HepG2 (cell line): ENCODE measurements at regions not wholly inside any gene's neighbourhood (a gene's known extent, or its start where the extent isn't known, plus 50 kb on each side); places are given as distances from the start of the nearest gene placed in this dataset.

Source experiments
- ATAC-seq: fragments of 200-7000 bp; cut with Tn5 transposase; 3 replicates; pipeline ENCODE4 v1.9.1; 2020; ENCODE audit warnings: mild to moderate bottlenecking, moderate library complexity
- BruUV-seq: library from RNA; stranded (reverse); fragments of 400-500 nt; replicated peaks from 2 replicates; lab custom pipeline; 2021; lab: Mats Ljungman, UMichigan
- CTCF ChIA-PET: fragments of 300-600 bp; formaldehyde crosslinking; extraction: SDS; loops from one replicate; lab custom pipeline; 2021; ENCODE audit warnings: low total read pairs, inconsistent platforms, low intra/inter-chr PET ratio; lab: Yijun Ruan, JAX
- POLR2A ChIA-PET: fragments of 350-600 bp; sonication (Branson Sonifier 250); formaldehyde crosslinking; loops from one replicate; lab custom pipeline; 2020; ENCODE audit warnings: antibody characterized with exemption, inconsistent platforms; lab: Yijun Ruan, JAX
- DNase-seq: peaks from one replicate; pipeline ENCODE4 v3.0.0-alpha.2; 2015; ENCODE audit warnings: low spot score
- FAIRE-seq: peaks from 3 replicates; lab custom pipeline; 2011; peaks lifted over from hg19 to GRCh38; lab: Jason Lieb, UNC
- H2AFZ ChIP-seq: one replicate; pipeline ENCODE4 v1.6.1; 2011; ENCODE audit warnings: low read length, inconsistent platforms
- H3K27ac ChIP-seq: fragments of 300-600 bp; 3 replicates; pipeline ENCODE4 v1.8.0; 2011; ENCODE audit warnings: mixed run types, mild to moderate bottlenecking, mixed read lengths, low read length, inconsistent platforms; ENCODE audit not compliant: insufficient read depth; ENCODE audit errors: extremely low read length
- H3K27me3 ChIP-seq, 2 experiments: fragments of 200-600 bp in 1 of 2; 2 replicates in 1 of 2; 3 replicates in 1 of 2; pipeline versions ENCODE4 v1.6.0 to v1.8.0; 2011; ENCODE audit warnings: low read length in 2 of 2, mild to moderate bottlenecking in 2 of 2, moderate library complexity in 2 of 2, inconsistent platforms in 1 of 2; ENCODE audit not compliant: insufficient read depth in 2 of 2, control insufficient read depth in 1 of 2
- H3K36me3 ChIP-seq, 2 experiments: fragments of 200-600 bp in 1 of 2; replicated peaks in 1 of 2; 2 replicates in 1 of 2; 3 replicates in 1 of 2; pipeline versions ENCODE4 v1.5.1 to v1.8.0; 2011; ENCODE audit warnings: low read length in 2 of 2, inconsistent platforms in 1 of 2; ENCODE audit not compliant: insufficient read depth in 2 of 2, control insufficient read depth in 1 of 2
- H3K4me1 ChIP-seq: 2 replicates; pipeline ENCODE4 v1.5.1; 2012; ENCODE audit warnings: low read length, inconsistent platforms; ENCODE audit not compliant: insufficient read depth
- H3K4me2 ChIP-seq: 2 replicates; pipeline ENCODE4 v1.6.0; 2011; ENCODE audit warnings: low read depth, low read length, inconsistent platforms
- H3K4me3 ChIP-seq, 3 experiments: fragments of 200-600 bp in 1 of 3; sonication (generic), shearing (Covaris generic) in 1 of 3; replicated peaks in 1 of 3; 2 replicates each; pipeline ENCODE4 v1.5.1; 2011 to 2016; ENCODE audit warnings: low read length in 3 of 3, inconsistent platforms in 2 of 3, low read depth in 2 of 3, mild to moderate bottlenecking in 2 of 3, control low read depth in 1 of 3, mixed read lengths in 1 of 3; ENCODE audit not compliant: insufficient read depth in 1 of 3
- H3K79me2 ChIP-seq: one replicate; pipeline ENCODE4 v1.6.1; 2011; ENCODE audit warnings: low read length, inconsistent platforms; ENCODE audit not compliant: insufficient read depth
- H3K9ac ChIP-seq: 2 replicates; pipeline ENCODE4 v1.6.0; 2011; ENCODE audit warnings: mild to moderate bottlenecking, low read depth, low read length, inconsistent platforms; ENCODE audit not compliant: insufficient read depth
- H3K9me3 ChIP-seq: 2 replicates; pipeline ENCODE4 v1.5.1; 2012; ENCODE audit warnings: mild to moderate bottlenecking, low read length
- H4K20me1 ChIP-seq: 2 replicates; pipeline ENCODE4 v1.6.0; 2011; ENCODE audit warnings: inconsistent platforms, mild to moderate bottlenecking, low read length, moderate library complexity; ENCODE audit not compliant: insufficient read depth
- HNRNPH1 ChIP-seq: fragments of 200-400 bp; formaldehyde crosslinking; optimal IDR thresholded peaks from 2 replicates; pipeline ENCODE3; 2017; ENCODE audit warnings: mild to moderate bottlenecking, low read depth, low read length
- RBM22 ChIP-seq: fragments of 200-400 bp; formaldehyde crosslinking; optimal IDR thresholded peaks from 2 replicates; pipeline ENCODE3; 2017; ENCODE audit warnings: mild to moderate bottlenecking, low read length, moderate library complexity
- SALL2 ChIP-seq: sonication (generic); formaldehyde crosslinking; IDR thresholded peaks from 2 replicates; pipeline ENCODE4 v1.8.1; 2023; ENCODE audit warnings: mild to moderate bottlenecking, missing genetic modification reagents, inconsistent platforms
- ZNF256 ChIP-seq: sonication (generic); formaldehyde crosslinking; conservative IDR thresholded peaks from 2 replicates; pipeline ENCODE4 v1.4.0; 2020; ENCODE audit warnings: missing genetic modification reagents
- ZNF513 ChIP-seq: sonication (generic); formaldehyde crosslinking; conservative IDR thresholded peaks from 2 replicates; pipeline ENCODE4 v1.5.0; 2020; ENCODE audit warnings: missing genetic modification reagents
- ZNF777 ChIP-seq: sonication (generic); formaldehyde crosslinking; IDR thresholded peaks from 2 replicates; pipeline ENCODE4 v1.4.0; 2020; ENCODE audit warnings: missing genetic modification reagents
- ZSCAN5A ChIP-seq: sonication (generic); formaldehyde crosslinking; IDR thresholded peaks from 2 replicates; pipeline ENCODE4 v1.8.0; 2022; ENCODE audit warnings: mild to moderate bottlenecking, missing genetic modification reagents, borderline replicate concordance
- WGBS: methylation state at CpG from one replicate; pipeline ENCODE4 v1.1.6; 2017; ENCODE audit warnings: low lambda C conversion rate; 5-methylcytosine and 5-hydroxymethylcytosine counted together
- in situ Hi-C: cut with HindIII; loops from 2 replicates; pipeline ENCODE4 v1.10.0; 2017; ENCODE audit warnings: low pct_unique_long_range_greater_than_20kb; ENCODE audit not compliant: extremely low pct_ligation_motif_present
- intact Hi-C: fragments of 100-400 bp; cut with micrococcal nuclease; formaldehyde crosslinking; loops from one replicate; pipeline ENCODE4 v1.10.0; 2022; ENCODE audit not compliant: unreplicated experiment

DNA sequence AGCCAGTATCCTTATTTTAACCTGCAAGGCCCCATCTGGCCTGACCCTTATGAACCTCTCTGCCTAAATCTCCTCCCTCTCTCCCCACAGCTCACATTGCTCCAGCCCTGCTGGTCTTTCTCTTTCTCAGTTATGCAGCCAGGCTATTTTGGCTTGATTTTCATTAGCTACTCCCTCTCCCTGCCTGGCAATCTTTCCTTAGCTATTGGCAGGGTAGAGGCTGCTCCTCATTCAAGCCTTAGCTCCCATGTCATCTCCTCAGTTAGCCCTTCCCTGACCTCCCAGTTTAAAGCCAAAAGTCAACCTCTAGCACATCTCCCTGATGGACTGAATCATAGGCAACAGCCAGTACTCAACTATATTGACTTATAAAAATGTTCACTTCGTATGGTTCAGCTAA is 214.4 kb upstream of the CELF2 start:
- no peak overlapping the region for H3K4me2 ChIP-seq
- 0% methylated on average over 1 of the region's 1 CpG for WGBS
- H3K36me3 ChIP-seq = no peaks in the 10 kb centered on the region
- H3K4me3 ChIP-seq = no peak overlapping the region
- H3K9ac ChIP-seq = no peak overlapping the region
- FAIRE-seq = no peak
- H2AFZ ChIP-seq = no peak overlapping the region
- TF ChIP-seq ZNF513 (CRISPR knock-in tag) (no peak), ZNF777 (CRISPR knock-in tag) (no peak), HNRNPH1 (no peak), SALL2 (CRISPR knock-in tag) (no peak), ZNF256 (CRISPR knock-in tag) (no peak), ZSCAN5A (CRISPR knock-in tag) (no peak), RBM22 (no peak)
- TF ChIP-seq, all 625 proteins: peak for 0
- H3K4me1 ChIP-seq = no peaks in the 10 kb centered on the region
- ATAC-seq (no peak), DNase-seq (no peak)
- peaks cover 0 to 5% of the 10 kb centered on the region in 2 experiments; a peak in 2 of 5 replicates for H3K27me3 ChIP-seq
- no peaks in the 10 kb centered on the region for H3K79me2 ChIP-seq
- BruUV-seq = no TSS peak
- no peaks in the 10 kb centered on the region for H4K20me1 ChIP-seq
- ChIA-PET CTCF (no interaction called here), POLR2A (no interaction called here)
- 0 out of 2 replicates have a peak, but pooled peaks cover 5% of the 10 kb centered on the region for H3K9me3 ChIP-seq
- no peak overlapping the region for H3K27ac ChIP-seq
- in situ Hi-C loops (no loop called here), intact Hi-C loops (no loop called here)
